Stomach (tissue), 4 donors: ENCODE measurements at regions not wholly inside any gene's neighbourhood (a gene's known extent, or its start where the extent isn't known, plus 50 kb on each side); places are given as distances from the start of the nearest gene placed in this dataset.

Source experiments
- EP300 ChIP-seq: sonication (generic); formaldehyde crosslinking; IDR thresholded peaks from one replicate; pipeline ENCODE4 v1.6.1; 2017; ENCODE audit warnings: antibody characterized with exemption
- POLR2A ChIP-seq, 4 donors: fragments of 450-650 bp; IDR thresholded peaks; one replicate each; pipeline ENCODE4 v1.6.1; 2016; ENCODE audit warnings: antibody characterized with exemption in 4 of 4, control low read depth in 2 of 4, mild to moderate bottlenecking in 1 of 4, moderate library complexity in 1 of 4

DNA sequence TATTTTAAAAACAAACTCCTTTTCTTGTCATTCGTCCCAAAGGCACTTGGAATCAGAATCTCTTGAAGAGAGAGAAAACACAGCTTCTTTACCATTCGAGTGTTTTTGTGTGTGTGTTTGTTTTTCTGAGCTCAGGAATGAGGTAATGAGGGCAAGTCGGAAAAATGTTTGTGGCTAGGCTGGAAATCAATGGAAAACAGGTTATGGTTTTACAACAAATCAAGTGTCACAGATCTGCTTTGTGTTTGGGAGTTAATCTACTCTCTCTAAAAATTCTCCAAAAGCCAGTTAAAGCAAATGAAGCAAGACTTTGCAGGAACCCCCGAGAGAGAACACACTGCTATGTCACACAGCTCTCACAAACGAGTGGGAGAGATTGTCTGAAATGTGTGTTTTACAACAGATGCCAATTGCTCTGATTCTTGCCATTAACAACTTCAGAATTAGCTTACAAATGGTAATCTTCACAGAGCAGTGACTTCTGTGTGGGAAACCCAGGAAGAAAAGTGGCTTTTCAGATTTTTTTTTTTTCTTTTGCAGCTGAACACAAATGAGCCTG is 264.1 kb downstream of the CBLL2 start:
- TF ChIP-seq EP300 (no peak), POLR2A (IDR thresholded peaks at IDR 0.05) (no peak)
